Common myeloid progenitor, CD34-positive (primary cell): ENCODE measurements at regions not wholly inside any gene's neighbourhood (a gene's known extent, or its start where the extent isn't known, plus 50 kb on each side); places are given as distances from the start of the nearest gene placed in this dataset.
A peak's percentile ranks its signal among the peaks of the same experiment; 100 is the strongest.

Experiments
- CTCF ChIA-PET: fragments of 350-600 bp; sonication (Branson Sonifier 250); formaldehyde crosslinking; loops from one replicate; lab custom pipeline; 2021; ENCODE audit warnings: antibody characterized with exemption; lab: Charles Lee
- POLR2A ChIA-PET: fragments of 350-600 bp; sonication (Branson Sonifier 250); formaldehyde crosslinking; loops from one replicate; lab custom pipeline; 2021; ENCODE audit warnings: antibody characterized with exemption; lab: Charles Lee
- DNase-seq, 3 donors: peaks; one replicate each; pipeline versions ENCODE4 v3.0.0 to v3.0.0-alpha.2; 2013
- H3K27ac ChIP-seq, 2 experiments: 1 replicate in 1 of 2; 2 replicates in 1 of 2; pipeline ENCODE4 v1.7.0; 2013; ENCODE audit warnings: inconsistent platforms in 2 of 2, low read length in 2 of 2, mild to moderate bottlenecking in 2 of 2, low read depth in 1 of 2, moderate library complexity in 1 of 2; ENCODE audit not compliant: severe bottlenecking in 2 of 2, insufficient read depth in 1 of 2, poor library complexity in 1 of 2
- H3K27me3 ChIP-seq, 5 experiments: replicated peaks in 2 of 5; 1 replicate in 3 of 5; 2 replicates in 2 of 5; pipeline versions ENCODE4 v1.6.1 to v1.7.0; 2013; ENCODE audit warnings: low read length in 4 of 5, mild to moderate bottlenecking in 2 of 5, moderate library complexity in 2 of 5, inconsistent platforms in 1 of 5; ENCODE audit not compliant: insufficient read depth in 5 of 5, control insufficient read depth in 4 of 5
- H3K36me3 ChIP-seq, 4 experiments: 1 replicate in 2 of 4; 2 replicates in 2 of 4; pipeline versions ENCODE4 v1.6.1 to v1.7.0; 2013; ENCODE audit warnings: low read length in 3 of 4, control low read depth in 1 of 4, mild to moderate bottlenecking in 1 of 4; ENCODE audit not compliant: control insufficient read depth in 4 of 4, insufficient read depth in 4 of 4
- H3K4me1 ChIP-seq, 4 experiments: 1 replicate in 3 of 4; 2 replicates in 1 of 4; pipeline versions ENCODE4 v1.6.1 to v1.7.1; 2013; ENCODE audit warnings: low read length in 3 of 4, mild to moderate bottlenecking in 3 of 4, control low read depth in 1 of 4, inconsistent platforms in 1 of 4, moderate library complexity in 1 of 4; ENCODE audit not compliant: control insufficient read depth in 4 of 4, insufficient read depth in 4 of 4; ENCODE audit errors: control extremely low read depth in 1 of 4
- H3K4me3 ChIP-seq, 7 experiments: 1 replicate in 4 of 7; 2 replicates in 3 of 7; pipeline versions ENCODE4 v1.5.1 to v1.7.0; 2013; ENCODE audit warnings: mild to moderate bottlenecking in 7 of 7, low read length in 6 of 7, moderate library complexity in 6 of 7, inconsistent platforms in 2 of 7, low read depth in 2 of 7, control low read depth in 1 of 7; ENCODE audit not compliant: insufficient read depth in 4 of 7, control insufficient read depth in 1 of 7; ENCODE audit errors: extremely low read depth in 1 of 7
- H3K9me3 ChIP-seq, 5 experiments: 1 replicate in 4 of 5; 2 replicates in 1 of 5; pipeline versions ENCODE4 v1.6.1 to v1.7.1; 2013; ENCODE audit warnings: low read length in 4 of 5, mild to moderate bottlenecking in 2 of 5, inconsistent platforms in 1 of 5, low read depth in 1 of 5, moderate library complexity in 1 of 5; ENCODE audit not compliant: control insufficient read depth in 4 of 5, insufficient read depth in 2 of 5; ENCODE audit errors: control extremely low read depth in 1 of 5
- WGBS: methylation state at CpG from one replicate; pipeline ENCODE4 v1.1.5; 2013; ENCODE audit not compliant: insufficient coverage; 5-methylcytosine and 5-hydroxymethylcytosine counted together

DNA sequence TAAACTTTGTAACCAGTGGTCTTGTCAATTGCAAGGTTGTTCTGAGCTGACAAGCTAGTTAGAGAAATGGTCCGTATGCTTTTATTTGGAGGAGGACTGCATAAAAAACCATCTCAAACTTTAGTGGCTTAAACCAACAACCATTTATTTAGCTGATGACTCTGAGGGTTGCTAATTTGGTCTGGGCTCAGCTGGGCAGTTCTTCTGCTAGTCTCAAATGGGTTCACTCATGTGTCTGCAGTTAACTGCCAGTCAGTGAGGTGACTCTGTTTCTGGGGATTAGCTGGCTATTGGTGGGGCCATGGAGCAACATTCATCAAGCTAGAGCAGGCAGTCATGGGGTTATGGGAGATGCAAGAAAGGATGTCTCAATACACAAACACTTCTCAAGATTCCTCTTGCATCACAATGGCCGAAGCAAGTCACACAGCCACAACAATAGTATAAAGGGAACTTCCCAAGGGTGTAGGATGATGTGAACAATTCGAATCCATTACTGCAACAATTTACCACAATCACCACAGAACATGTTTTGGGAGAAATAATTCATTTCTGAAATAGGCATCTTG lies 521.9 kb downstream of the INSC start:
- CTCF ChIA-PET = interaction anchor here (0.6 to 1.4 kb wide), 2 partner anchors 13 to 14 kb away, joined by 3 read pairs; no protein-coding TSS in a partner anchor
- DNase-seq = peak in 1 of 3 donors; percentile 7
- 100% methylated on average over 2 of the region's 3 CpGs for WGBS
- Histone ChIP-seq H3K36me3 (no peaks in the 10 kb centered on the region), H3K4me1 (no peaks in the 10 kb centered on the region), H3K9me3 (no peaks in the 10 kb centered on the region), H3K4me3 (no peak overlapping the region), H3K27ac (no peak overlapping the region), H3K27me3 (peaks cover 0 to 7% (median 0%) of the 10 kb centered on the region in 5 experiments)
- POLR2A ChIA-PET = no interaction called here

DNA sequence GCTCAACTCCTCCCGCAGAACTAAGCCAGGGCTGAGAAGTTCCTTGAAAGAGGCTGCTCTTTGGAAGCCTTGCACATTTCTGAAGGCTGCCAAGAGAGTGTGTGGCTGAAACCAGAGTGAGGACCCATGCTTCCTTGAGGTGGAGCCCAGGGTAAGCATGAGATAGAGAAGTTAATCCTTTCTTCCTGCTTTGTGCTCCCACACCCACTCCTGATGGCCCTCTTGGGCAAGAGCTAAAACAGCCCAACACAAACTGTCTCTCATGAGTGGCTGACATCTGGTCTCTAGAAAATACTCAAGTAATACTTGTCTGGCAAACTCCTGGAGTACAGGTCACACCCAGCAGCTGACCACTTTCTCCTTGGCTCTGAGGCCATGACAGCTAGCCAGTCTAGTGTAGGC lies 523.7 kb downstream of the INSC start:
- Histone ChIP-seq H3K36me3 (no peaks in the 10 kb centered on the region), H3K27me3 (no peaks in the 10 kb centered on the region), H3K4me3 (no peak overlapping the region), H3K27ac (no peak overlapping the region), H3K4me1 (no peaks in the 10 kb centered on the region), H3K9me3 (no peaks in the 10 kb centered on the region)
- ChIA-PET CTCF (no interaction called here), POLR2A (no interaction called here)
- DNase-seq = no peak
- WGBS = 100% methylated on average over 1 of the region's 1 CpG

DNA sequence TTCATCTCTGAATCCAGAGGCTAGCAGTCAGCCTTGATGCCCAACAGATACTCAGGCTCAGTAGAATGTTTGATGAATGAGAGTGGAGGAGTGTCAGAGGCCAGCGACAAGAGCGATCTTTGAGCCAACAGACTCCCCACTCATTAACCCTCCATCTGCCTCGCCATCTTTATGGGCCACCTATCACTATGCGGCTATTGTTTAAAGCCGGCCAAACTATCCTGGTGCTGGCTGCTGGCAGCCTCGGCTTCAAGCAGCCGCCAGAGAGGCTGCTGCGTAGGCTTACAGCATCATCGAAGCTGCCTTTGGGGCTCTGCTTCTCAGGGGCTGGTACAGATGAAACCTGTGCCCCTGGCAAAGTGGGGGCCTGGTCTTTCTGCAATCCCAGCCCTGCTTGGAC lies 525.6 kb downstream of the INSC start:
- H3K27me3 ChIP-seq = peaks cover 0 to 5% (median 0%) of the 10 kb centered on the region in 5 experiments
- ChIA-PET CTCF (no interaction called here), POLR2A (no interaction called here)
- H3K9me3 ChIP-seq = no peaks in the 10 kb centered on the region
- WGBS = 89% methylated on average over 6 of the region's 9 CpGs
- DNase-seq = no peak
- no peaks in the 10 kb centered on the region for H3K4me1 ChIP-seq
- no peak overlapping the region for H3K27ac ChIP-seq
- no peak overlapping the region for H3K4me3 ChIP-seq
- no peaks in the 10 kb centered on the region for H3K36me3 ChIP-seq

DNA sequence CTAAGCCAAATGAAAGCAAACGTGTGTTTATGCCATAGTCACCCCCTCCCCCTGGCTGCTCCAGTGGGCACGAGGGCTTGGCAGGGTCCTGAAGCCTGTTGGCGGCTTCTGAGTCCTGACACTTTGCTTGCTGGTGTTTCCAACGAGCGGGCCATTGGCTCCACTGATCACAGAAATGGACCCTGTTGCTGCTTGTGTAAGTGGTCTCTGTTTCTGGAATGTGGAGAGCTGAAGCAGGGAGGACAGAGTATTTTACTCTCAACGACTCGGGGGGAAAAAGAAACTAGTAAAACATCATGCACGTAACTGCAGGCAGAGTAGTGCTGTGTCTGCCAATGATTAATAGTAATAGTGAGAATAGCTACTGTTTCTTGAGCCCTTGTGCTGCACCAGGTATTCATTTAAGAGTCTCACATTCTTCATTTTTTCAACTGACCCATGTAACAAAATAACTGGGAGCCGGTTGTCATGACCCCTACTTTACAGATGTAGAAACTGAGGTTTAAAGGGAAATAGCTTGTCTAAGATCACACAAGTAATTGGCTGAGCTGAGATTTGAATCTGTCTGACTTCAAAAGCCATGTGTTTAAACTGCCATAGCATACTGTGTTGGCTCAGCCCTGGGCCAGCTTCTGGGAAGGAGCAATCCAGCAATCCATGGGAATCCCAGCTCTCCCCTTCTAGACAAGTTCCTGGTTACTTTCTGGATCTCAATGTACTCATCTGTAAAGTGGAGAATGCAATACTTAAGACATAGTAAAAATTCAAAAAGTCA lies 526.7 kb downstream of the INSC start:
- Histone ChIP-seq H3K27me3 (peaks cover 0 to 5% (median 0%) of the 10 kb centered on the region in 5 experiments), H3K4me1 (no peaks in the 10 kb centered on the region), H3K4me3 (no peak overlapping the region), H3K9me3 (no peaks in the 10 kb centered on the region), H3K27ac (no peak overlapping the region), H3K36me3 (no peaks in the 10 kb centered on the region)
- ChIA-PET POLR2A (interaction anchor here (0.8 kb wide), 1 partner anchor 15 kb away, joined by 3 read pairs; no protein-coding TSS in a partner anchor), CTCF (interaction anchor here (0.6 kb wide), 2 partner anchors 152 to 246 kb away, joined by 3 read pairs; no protein-coding TSS in a partner anchor)
- no peak for DNase-seq
- 88% methylated on average over 8 of the region's 9 CpGs for WGBS

DNA sequence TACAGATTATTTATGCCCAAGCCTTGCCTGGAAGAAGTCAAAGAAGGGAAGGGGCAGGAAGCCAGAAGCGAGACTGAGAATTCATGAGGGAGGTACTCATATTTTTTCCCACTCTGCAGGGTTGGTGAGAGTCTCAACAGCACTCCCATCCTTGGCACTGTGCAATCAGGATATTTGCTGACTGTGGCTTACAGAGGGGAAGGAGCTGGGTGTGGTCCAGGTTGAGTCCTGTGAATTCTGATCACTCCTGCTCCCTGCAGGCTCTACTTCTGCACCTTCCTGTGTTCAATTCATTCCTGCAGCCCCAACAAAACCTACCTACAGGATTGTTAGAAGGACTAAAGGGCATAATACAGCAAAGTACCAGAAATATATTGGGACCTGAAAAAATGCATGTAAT lies 530.5 kb downstream of the INSC start:
- Histone ChIP-seq H3K27ac (no peak overlapping the region), H3K36me3 (no peaks in the 10 kb centered on the region), H3K9me3 (no peaks in the 10 kb centered on the region), H3K4me3 (no peak overlapping the region), H3K27me3 (peaks cover 0 to 5% (median 2%) of the 10 kb centered on the region in 5 experiments), H3K4me1 (peaks cover 0 to 4% (median 1%) of the 10 kb centered on the region in 4 experiments)
- CTCF ChIA-PET = interaction anchor here (1.4 kb wide), 1 partner anchor 969 kb away, joined by 4 read pairs; no protein-coding TSS in a partner anchor
- POLR2A ChIA-PET = no interaction called here
- DNase-seq = no peak
- WGBS = no CpG with 5 or more reads among the region's 1 CpG

DNA sequence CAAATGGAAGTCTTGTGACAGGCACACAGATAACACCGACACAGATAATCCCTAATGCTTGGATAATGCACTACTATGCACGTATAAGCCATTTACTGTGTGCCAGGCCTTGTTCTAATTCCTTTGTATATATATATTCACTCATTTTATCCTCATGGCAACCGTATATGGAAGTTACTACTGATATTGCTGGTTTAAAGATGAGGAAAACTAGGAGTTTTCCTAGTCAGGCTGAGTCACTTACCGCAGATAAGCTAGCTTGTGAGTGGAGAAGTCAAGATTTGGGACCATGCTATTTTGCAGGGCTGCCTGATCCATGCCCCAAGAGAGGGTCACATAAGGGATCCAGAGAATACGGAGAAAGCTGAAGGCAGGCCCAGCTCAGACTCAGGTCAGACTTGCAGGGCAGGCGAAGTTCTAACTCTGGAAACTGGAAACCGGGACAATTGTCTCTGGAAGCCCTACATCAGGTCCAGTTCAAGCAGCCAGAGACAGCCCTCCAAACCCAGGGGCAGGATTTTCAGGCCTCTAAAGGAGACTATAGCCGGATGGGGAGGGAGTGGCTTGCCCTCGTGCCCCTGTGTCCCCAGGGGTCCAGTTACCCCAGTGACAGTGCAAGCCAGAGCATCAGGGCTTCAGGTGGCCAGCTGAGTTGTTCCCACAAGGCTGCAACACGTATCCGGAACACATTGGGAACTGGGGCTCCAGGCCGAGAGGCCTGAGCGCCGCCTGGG lies 534.8 kb downstream of the INSC start:
- CTCF ChIA-PET = interaction anchor here (0.9 to 1.7 kb wide), 4 partner anchors 13 to 1130 kb away, joined by 3 to 8 read pairs (median 3); no protein-coding TSS in a partner anchor
- no peaks in the 10 kb centered on the region for H3K36me3 ChIP-seq
- no peak overlapping the region for H3K4me3 ChIP-seq
- POLR2A ChIA-PET = interaction anchor here (0.5 kb wide), 1 partner anchor 17 kb away, joined by 4 read pairs; no protein-coding TSS in a partner anchor
- peaks cover 5 to 29% (median 24%) of the 10 kb centered on the region in 5 experiments for H3K27me3 ChIP-seq
- WGBS = 42% methylated on average over 10 of the region's 14 CpGs
- no peak for DNase-seq
- no peaks in the 10 kb centered on the region for H3K9me3 ChIP-seq
- H3K27ac ChIP-seq = no peak overlapping the region
- H3K4me1 ChIP-seq = peaks cover 0 to 13% (median 7%) of the 10 kb centered on the region in 4 experiments
